ENCODE measurements at regions not wholly inside any gene's neighbourhood (a gene's known extent, or its start where the extent isn't known, plus 50 kb on each side); places are given as distances from the start of the nearest gene placed in this dataset.

- no peak for DNase-seq
Measured at GRCh38 chr11:109867784-109868183, 225.4 kb upstream of the ZC3H12C start.

- no peak for DNase-seq
Measured at GRCh38 chr11:109869536-109869935, 223.7 kb upstream of the ZC3H12C start.

GRCh38 chr11:109870297-109870696 is 222.9 kb upstream of the ZC3H12C start:
- no peak for DNase-seq

GRCh38 chr11:109877043-109877442 is 216.1 kb upstream of the ZC3H12C start:
- DNase-seq: no peak

GRCh38 chr11:109884501-109884900 is 208.7 kb upstream of the ZC3H12C start:
- DNase-seq: no peak

- DNase-seq: no peak
Measured at GRCh38 chr11:109885006-109885405, 208.2 kb upstream of the ZC3H12C start.

- DNase-seq: no peak
Measured at GRCh38 chr11:109892321-109892794, 200.8 kb upstream of the ZC3H12C start.

GRCh38 chr11:109894242-109894641 is 198.9 kb upstream of the ZC3H12C start:
- DNase-seq: no peak

GRCh38 chr11:109898592-109898991 is 194.6 kb upstream of the ZC3H12C start:
- no peak for DNase-seq

- DNase-seq: no peak
Measured at GRCh38 chr11:109902764-109903433, 190.3 kb upstream of the ZC3H12C start.

- no peak for DNase-seq
Measured at GRCh38 chr11:109911488-109911887, 181.7 kb upstream of the ZC3H12C start.

GRCh38 chr11:109914038-109914437 is 179.2 kb upstream of the ZC3H12C start:
- no peak for DNase-seq

GRCh38 chr11:109914809-109915653 is 178.2 kb upstream of the ZC3H12C start:
- peak; percentile 42 for DNase-seq

GRCh38 chr11:109926941-109927340 is 166.3 kb upstream of the ZC3H12C start:
- DNase-seq: no peak

GRCh38 chr11:109929308-109929707 is 163.9 kb upstream of the ZC3H12C start:
- no peak for DNase-seq

- DNase-seq: peak; percentile 19
Measured at GRCh38 chr11:109933126-109933525, 160.1 kb upstream of the ZC3H12C start.

- peak; percentile 22 for DNase-seq
Measured at GRCh38 chr11:109934151-109934550, 159.0 kb upstream of the ZC3H12C start.

GRCh38 chr11:109936661-109937180 is 156.5 kb upstream of the ZC3H12C start:
- DNase-seq: no peak

GRCh38 chr11:109937968-109938367 is 155.2 kb upstream of the ZC3H12C start:
- DNase-seq: no peak

GRCh38 chr11:109939166-109939810 is 153.9 kb upstream of the ZC3H12C start:
- DNase-seq: peak; percentile 80

- peak; percentile 75 for DNase-seq
Measured at GRCh38 chr11:109940816-109941215, 152.4 kb upstream of the ZC3H12C start.

- DNase-seq: no peak
Measured at GRCh38 chr11:109945626-109946321, 147.4 kb upstream of the ZC3H12C start.
